Gastroesophageal sphincter (tissue), 4 donors: ENCODE measurements at regions not wholly inside any gene's neighbourhood (a gene's known extent, or its start where the extent isn't known, plus 50 kb on each side); places are given as distances from the start of the nearest gene placed in this dataset.

Experiments
- ATAC-seq: fragments of 150-250 bp; one replicate; pipeline ENCODE4 v1.9.1; 2016; ENCODE audit warnings: mild to moderate bottlenecking, moderate library complexity
- H3K27ac ChIP-seq, 4 donors: fragments of 200-600 bp; sonication (generic) in 3 of 4; 1 replicate in 3 of 4; 2 replicates in 1 of 4; pipeline ENCODE4 v1.5.1; 2016 to 2019
- H3K27me3 ChIP-seq: fragments of 200-600 bp; sonication (generic); one replicate; pipeline ENCODE4 v1.5.1; 2019
- H3K36me3 ChIP-seq, 2 donors: fragments of 200-600 bp; sonication (generic); one replicate each; pipeline ENCODE4 v1.5.1; 2019; ENCODE audit warnings: control low read depth in 1 of 2
- H3K4me1 ChIP-seq, 3 donors: fragments of 200-600 bp; sonication (generic); 1 replicate in 2 of 3; 2 replicates in 1 of 3; pipeline ENCODE4 v1.5.1; 2016 to 2019; ENCODE audit warnings: control low read depth in 2 of 3
- H3K4me3 ChIP-seq, 2 donors: fragments of 200-600 bp; sonication (generic); one replicate each; pipeline ENCODE4 v1.5.1; 2019; ENCODE audit warnings: mild to moderate bottlenecking in 1 of 2, moderate library complexity in 1 of 2
- H3K9me3 ChIP-seq, 3 donors: fragments of 200-600 bp; sonication (generic); one replicate each; pipeline ENCODE4 v1.5.1; 2017 to 2019; ENCODE audit warnings: control low read depth in 2 of 3
- EP300 ChIP-seq: sonication (generic); formaldehyde crosslinking; IDR thresholded peaks from one replicate; pipeline ENCODE4 v1.6.1; 2017; ENCODE audit warnings: antibody characterized with exemption, mild to moderate bottlenecking
- POLR2A ChIP-seq, 2 donors: fragments of 450-650 bp; IDR thresholded peaks; one replicate each; pipeline ENCODE4 v1.6.1; 2017; ENCODE audit warnings: antibody characterized with exemption in 2 of 2, mild to moderate bottlenecking in 2 of 2, moderate library complexity in 1 of 2
- POLR2AphosphoS5 ChIP-seq: sonication (generic); formaldehyde crosslinking; IDR thresholded peaks from one replicate; pipeline ENCODE4 v1.6.1; 2017; ENCODE audit warnings: antibody characterized with exemption
- WGBS, 2 donors: methylation state at CpG; one replicate each; pipeline ENCODE4 v1.1.5; 2018; ENCODE audit warnings: low coverage in 1 of 2; 5-methylcytosine and 5-hydroxymethylcytosine counted together
- TF ChIP-seq, protein P1 (sequence below), 4 experiments: fragments of 200-600 bp in 2 of 4; fragments of 450-650 bp in 2 of 4; sonication (generic) in 1 of 4; IDR thresholded peaks; one replicate each; pipeline ENCODE4 v1.5.1; 2017 to 2019; ENCODE audit warnings: antibody characterized with exemption in 4 of 4, mild to moderate bottlenecking in 2 of 4, moderate library complexity in 2 of 4

DNA sequence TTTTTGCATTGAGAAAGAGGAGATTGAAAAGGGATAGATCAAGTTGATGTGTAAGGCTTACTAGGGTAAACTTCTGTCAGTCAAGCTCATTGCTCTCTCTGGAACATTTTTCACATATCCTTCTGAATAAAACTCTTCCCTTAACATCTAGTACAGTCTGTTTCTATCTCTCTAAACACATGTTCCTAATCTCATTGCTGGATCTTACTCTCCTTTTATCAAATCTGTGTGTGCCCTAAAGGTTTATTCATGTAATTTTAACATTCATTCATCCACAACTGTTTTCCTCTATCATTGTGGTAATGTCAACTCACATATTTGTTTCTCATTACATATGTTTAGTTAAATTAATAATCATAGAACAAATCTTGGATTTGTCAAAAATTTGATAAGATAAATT lies 277.9 kb upstream of the GULP1 start:
- H3K9me3 ChIP-seq = no peaks in the 10 kb centered on the region
- no peaks in the 10 kb centered on the region for H3K4me1 ChIP-seq
- no peaks in the 10 kb centered on the region for H3K36me3 ChIP-seq
- H3K4me3 ChIP-seq = no peak overlapping the region
- no peak for ATAC-seq
- H3K27me3 ChIP-seq = no peaks in the 10 kb centered on the region
- TF ChIP-seq, protein P1, sequence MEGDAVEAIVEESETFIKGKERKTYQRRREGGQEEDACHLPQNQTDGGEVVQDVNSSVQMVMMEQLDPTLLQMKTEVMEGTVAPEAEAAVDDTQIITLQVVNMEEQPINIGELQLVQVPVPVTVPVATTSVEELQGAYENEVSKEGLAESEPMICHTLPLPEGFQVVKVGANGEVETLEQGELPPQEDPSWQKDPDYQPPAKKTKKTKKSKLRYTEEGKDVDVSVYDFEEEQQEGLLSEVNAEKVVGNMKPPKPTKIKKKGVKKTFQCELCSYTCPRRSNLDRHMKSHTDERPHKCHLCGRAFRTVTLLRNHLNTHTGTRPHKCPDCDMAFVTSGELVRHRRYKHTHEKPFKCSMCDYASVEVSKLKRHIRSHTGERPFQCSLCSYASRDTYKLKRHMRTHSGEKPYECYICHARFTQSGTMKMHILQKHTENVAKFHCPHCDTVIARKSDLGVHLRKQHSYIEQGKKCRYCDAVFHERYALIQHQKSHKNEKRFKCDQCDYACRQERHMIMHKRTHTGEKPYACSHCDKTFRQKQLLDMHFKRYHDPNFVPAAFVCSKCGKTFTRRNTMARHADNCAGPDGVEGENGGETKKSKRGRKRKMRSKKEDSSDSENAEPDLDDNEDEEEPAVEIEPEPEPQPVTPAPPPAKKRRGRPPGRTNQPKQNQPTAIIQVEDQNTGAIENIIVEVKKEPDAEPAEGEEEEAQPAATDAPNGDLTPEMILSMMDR (IDR thresholded peaks at IDR 0.05) = no peak
- TF ChIP-seq POLR2A (IDR thresholded peaks at IDR 0.05) (no peak), EP300 (no peak), POLR2AphosphoS5 (no peak)
- H3K27ac ChIP-seq = no peak overlapping the region

DNA sequence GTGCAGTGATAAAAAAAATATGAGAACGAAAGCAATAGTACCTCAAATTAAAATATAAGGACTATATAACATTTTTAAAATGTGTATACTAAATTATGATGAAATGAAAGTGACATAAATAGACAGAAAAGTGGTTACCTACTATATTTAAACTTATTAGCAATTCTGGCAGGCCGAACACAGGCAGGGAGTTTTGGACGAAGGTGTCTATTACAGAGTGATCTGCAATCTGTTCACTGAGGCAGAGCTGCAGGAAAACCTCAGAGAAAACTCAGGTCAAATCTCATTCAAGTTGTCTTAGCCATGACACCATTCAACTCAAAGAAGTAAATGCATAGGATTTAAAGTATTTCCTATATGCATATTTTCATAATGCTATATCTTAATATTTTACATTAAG lies 274.8 kb upstream of the GULP1 start:
- ATAC-seq = no peak
- no peaks in the 10 kb centered on the region for H3K36me3 ChIP-seq
- no peak overlapping the region for H3K4me3 ChIP-seq
- H3K4me1 ChIP-seq = no peaks in the 10 kb centered on the region
- 76 to 78% methylated on average over 3 of the region's 3 CpGs for WGBS, 2 donors
- H3K9me3 ChIP-seq = no peaks in the 10 kb centered on the region
- TF ChIP-seq POLR2AphosphoS5 (no peak), EP300 (no peak), POLR2A (IDR thresholded peaks at IDR 0.05) (no peak)
- TF ChIP-seq, protein P1 (IDR thresholded peaks at IDR 0.05) = no peak
- H3K27ac ChIP-seq = no peak overlapping the region
- no peaks in the 10 kb centered on the region for H3K27me3 ChIP-seq

DNA sequence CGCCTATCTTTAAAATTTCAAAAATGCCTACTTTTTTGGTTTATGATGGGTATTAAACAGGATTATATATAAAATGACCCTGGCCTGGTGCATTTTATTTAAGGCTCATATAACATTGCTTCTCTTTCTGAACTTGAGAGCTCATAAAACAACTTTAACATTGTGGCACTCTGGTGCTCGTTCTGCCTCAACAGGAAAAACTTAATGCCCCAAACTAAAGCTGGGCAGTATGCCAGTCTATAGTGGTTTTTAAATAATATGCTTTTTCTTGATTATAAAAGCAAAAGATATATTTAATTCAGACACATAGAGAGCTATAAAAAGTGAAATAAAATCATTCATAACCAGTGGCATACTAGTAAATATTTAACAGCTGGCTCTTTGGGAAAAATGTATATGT lies 269.3 kb upstream of the GULP1 start:
- Histone ChIP-seq H3K4me3 (no peak overlapping the region), H3K9me3 (no peaks in the 10 kb centered on the region), H3K36me3 (no peaks in the 10 kb centered on the region), H3K27me3 (no peaks in the 10 kb centered on the region), H3K27ac (no peak overlapping the region), H3K4me1 (no peaks in the 10 kb centered on the region)
- TF ChIP-seq EP300 = no peak
- no peak for TF ChIP-seq POLR2A (IDR thresholded peaks at IDR 0.05)
- TF ChIP-seq, protein P1 (IDR thresholded peaks at IDR 0.05) = no peak
- TF ChIP-seq POLR2AphosphoS5 = no peak
- ATAC-seq = no peak
- 72 to 79% methylated on average over 2 of the region's 2 CpGs for WGBS, 2 donors

DNA sequence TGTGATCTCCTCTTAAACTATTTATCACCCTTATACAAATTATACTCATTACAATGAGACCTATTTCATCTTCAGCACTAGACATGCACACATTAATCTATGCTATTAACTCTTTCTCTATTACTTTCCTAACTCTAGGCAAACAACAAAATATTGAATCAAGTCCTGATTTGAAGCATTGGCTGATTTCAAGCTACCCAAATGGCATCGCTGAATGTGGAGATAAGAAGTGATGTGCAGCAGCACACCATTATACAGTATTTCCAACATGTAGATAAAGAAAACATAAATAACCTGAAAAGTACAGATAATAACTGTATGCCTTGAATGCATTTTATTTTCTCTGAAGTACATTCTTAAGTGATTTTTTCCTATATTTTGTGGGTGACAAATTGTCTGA lies 268.6 kb upstream of the GULP1 start:
- 77 to 100% methylated on average over 1 of the region's 1 CpG for WGBS, 2 donors
- Histone ChIP-seq H3K27me3 (no peaks in the 10 kb centered on the region), H3K27ac (no peak overlapping the region), H3K4me3 (no peak overlapping the region), H3K4me1 (no peaks in the 10 kb centered on the region), H3K9me3 (no peaks in the 10 kb centered on the region), H3K36me3 (no peaks in the 10 kb centered on the region)
- no peak for TF ChIP-seq EP300
- no peak for TF ChIP-seq POLR2AphosphoS5
- TF ChIP-seq POLR2A (IDR thresholded peaks at IDR 0.05) = no peak
- TF ChIP-seq, protein P1 (IDR thresholded peaks at IDR 0.05) = no peak
- no peak for ATAC-seq

DNA sequence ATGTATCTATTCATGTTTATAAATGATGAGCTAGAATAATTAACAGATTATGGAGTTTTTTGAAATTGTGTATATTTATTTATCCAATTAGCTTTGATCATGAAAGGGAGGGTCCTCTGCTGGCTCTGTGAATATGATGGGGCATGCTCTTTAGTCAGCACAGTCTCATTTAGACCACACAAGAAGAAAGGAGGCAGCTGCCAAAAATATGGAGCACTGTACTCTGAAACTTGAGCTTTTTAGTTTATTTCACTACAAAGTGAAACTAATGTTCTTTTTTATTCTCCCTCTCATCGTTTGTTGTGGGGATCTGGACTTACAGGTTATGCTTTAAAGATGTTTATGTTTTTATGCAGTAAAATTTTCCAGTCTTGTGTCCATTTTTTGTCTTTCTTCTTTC lies 266.9 kb upstream of the GULP1 start:
- no peak for ATAC-seq
- WGBS, 2 donors = 0 to 43% methylated on average over 1 of the region's 1 CpG

More for the DNA sequence above, 266.9 kb upstream of the GULP1 start:
- Histone ChIP-seq H3K4me3 (no peak overlapping the region), H3K9me3 (no peaks in the 10 kb centered on the region), H3K27ac (no peak overlapping the region), H3K36me3 (no peaks in the 10 kb centered on the region), H3K4me1 (no peaks in the 10 kb centered on the region), H3K27me3 (no peaks in the 10 kb centered on the region)
- TF ChIP-seq POLR2AphosphoS5 (no peak), POLR2A (IDR thresholded peaks at IDR 0.05) (no peak), EP300 (no peak)
- TF ChIP-seq, protein P1 (IDR thresholded peaks at IDR 0.05) = no peak
